Lower leg skin (tissue), 3 donors: ENCODE measurements at regions not wholly inside any gene's neighbourhood (a gene's known extent, or its start where the extent isn't known, plus 50 kb on each side); places are given as distances from the start of the nearest gene placed in this dataset.

ENCODE experiments used
- POLR2A ChIP-seq, 2 donors: fragments of 450-650 bp; IDR thresholded peaks; one replicate each; pipeline ENCODE4 v1.6.1; 2016 to 2017; ENCODE audit warnings: antibody characterized with exemption in 2 of 2, mild to moderate bottlenecking in 1 of 2, moderate library complexity in 1 of 2
- TF ChIP-seq, protein P1 (sequence below), 3 donors: fragments of 450-650 bp; IDR thresholded peaks; one replicate each; pipeline ENCODE4 v1.5.1; 2016; ENCODE audit warnings: antibody characterized with exemption in 3 of 3, mild to moderate bottlenecking in 3 of 3, moderate library complexity in 2 of 3

GRCh38 chr1:93813076-93813475 lies 65.9 kb downstream of the DNTTIP2 start:
- TF ChIP-seq, protein P1, sequence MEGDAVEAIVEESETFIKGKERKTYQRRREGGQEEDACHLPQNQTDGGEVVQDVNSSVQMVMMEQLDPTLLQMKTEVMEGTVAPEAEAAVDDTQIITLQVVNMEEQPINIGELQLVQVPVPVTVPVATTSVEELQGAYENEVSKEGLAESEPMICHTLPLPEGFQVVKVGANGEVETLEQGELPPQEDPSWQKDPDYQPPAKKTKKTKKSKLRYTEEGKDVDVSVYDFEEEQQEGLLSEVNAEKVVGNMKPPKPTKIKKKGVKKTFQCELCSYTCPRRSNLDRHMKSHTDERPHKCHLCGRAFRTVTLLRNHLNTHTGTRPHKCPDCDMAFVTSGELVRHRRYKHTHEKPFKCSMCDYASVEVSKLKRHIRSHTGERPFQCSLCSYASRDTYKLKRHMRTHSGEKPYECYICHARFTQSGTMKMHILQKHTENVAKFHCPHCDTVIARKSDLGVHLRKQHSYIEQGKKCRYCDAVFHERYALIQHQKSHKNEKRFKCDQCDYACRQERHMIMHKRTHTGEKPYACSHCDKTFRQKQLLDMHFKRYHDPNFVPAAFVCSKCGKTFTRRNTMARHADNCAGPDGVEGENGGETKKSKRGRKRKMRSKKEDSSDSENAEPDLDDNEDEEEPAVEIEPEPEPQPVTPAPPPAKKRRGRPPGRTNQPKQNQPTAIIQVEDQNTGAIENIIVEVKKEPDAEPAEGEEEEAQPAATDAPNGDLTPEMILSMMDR (IDR thresholded peaks at IDR 0.05): no peak
- no peak for TF ChIP-seq POLR2A (IDR thresholded peaks at IDR 0.05)
